Chondrocyte (in vitro differentiated cells): ENCODE measurements at regions not wholly inside any gene's neighbourhood (a gene's known extent, or its start where the extent isn't known, plus 50 kb on each side); places are given as distances from the start of the nearest gene placed in this dataset.

Experiments used
- DNase-seq: peaks from one replicate; pipeline ENCODE4 v3.0.0; 2021; ENCODE audit warnings: mixed read lengths, low spot score
- H3K27ac Mint-ChIP-seq: one replicate; pipeline ENCODE4 v1.8.0; 2021; ENCODE audit warnings: mild to moderate bottlenecking, moderate library complexity, mixed read lengths; ENCODE audit not compliant: unreplicated experiment
- H3K27me3 Mint-ChIP-seq: 2 replicates; pipeline ENCODE4 v1.8.0; 2021; ENCODE audit warnings: low read depth, mixed read lengths
- H3K36me3 Mint-ChIP-seq: 2 replicates; pipeline ENCODE4 v1.8.0; 2021; ENCODE audit warnings: low read depth, mixed read lengths
- H3K4me1 Mint-ChIP-seq: 2 replicates; pipeline ENCODE4 v1.8.0; 2021; ENCODE audit warnings: low read depth, mild to moderate bottlenecking, mixed read lengths
- H3K4me3 Mint-ChIP-seq: one replicate; pipeline ENCODE4 v1.8.0; 2021; ENCODE audit warnings: mild to moderate bottlenecking, moderate library complexity, mixed read lengths; ENCODE audit not compliant: unreplicated experiment
- H3K9me3 Mint-ChIP-seq: 2 replicates; pipeline ENCODE4 v1.8.0; 2021; ENCODE audit warnings: low read depth, mixed read lengths
- TF ChIP-seq, protein P1 (sequence below): fragments of 200-600 bp; sonication (generic); IDR thresholded peaks from 2 replicates; pipeline ENCODE4 v1.5.0; 2021; ENCODE audit warnings: antibody characterized with exemption, mild to moderate bottlenecking, moderate library complexity

DNA sequence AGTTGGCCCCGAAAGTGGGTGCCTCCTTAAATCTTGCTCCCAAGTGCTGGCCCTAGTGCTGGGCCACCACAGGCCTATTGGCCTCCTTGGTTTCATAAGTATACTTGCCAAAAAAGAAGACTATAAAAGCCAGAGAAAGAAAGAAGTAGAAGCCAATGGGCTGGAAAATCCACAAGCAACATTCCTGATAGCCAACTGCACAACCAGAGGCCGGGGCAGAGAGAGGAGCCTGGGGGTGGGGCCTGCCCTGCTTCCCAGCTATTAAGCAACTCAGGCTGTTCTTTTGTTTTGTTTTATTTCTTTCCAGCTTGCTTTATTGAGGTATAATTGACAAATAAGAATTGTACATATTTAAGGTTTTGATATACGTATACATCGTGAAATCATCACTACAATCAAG, 177.2 kb upstream of the NTF3 start:
- H3K4me3 Mint-ChIP-seq = no peak overlapping the region
- DNase-seq = no peak
- H3K27ac Mint-ChIP-seq = no peak overlapping the region
- TF ChIP-seq, protein P1, sequence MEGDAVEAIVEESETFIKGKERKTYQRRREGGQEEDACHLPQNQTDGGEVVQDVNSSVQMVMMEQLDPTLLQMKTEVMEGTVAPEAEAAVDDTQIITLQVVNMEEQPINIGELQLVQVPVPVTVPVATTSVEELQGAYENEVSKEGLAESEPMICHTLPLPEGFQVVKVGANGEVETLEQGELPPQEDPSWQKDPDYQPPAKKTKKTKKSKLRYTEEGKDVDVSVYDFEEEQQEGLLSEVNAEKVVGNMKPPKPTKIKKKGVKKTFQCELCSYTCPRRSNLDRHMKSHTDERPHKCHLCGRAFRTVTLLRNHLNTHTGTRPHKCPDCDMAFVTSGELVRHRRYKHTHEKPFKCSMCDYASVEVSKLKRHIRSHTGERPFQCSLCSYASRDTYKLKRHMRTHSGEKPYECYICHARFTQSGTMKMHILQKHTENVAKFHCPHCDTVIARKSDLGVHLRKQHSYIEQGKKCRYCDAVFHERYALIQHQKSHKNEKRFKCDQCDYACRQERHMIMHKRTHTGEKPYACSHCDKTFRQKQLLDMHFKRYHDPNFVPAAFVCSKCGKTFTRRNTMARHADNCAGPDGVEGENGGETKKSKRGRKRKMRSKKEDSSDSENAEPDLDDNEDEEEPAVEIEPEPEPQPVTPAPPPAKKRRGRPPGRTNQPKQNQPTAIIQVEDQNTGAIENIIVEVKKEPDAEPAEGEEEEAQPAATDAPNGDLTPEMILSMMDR = no peak
- H3K27me3 Mint-ChIP-seq = peaks cover 3% of the 10 kb centered on the region
- peaks cover 4% of the 10 kb centered on the region for H3K9me3 Mint-ChIP-seq
- H3K4me1 Mint-ChIP-seq = no peaks in the 10 kb centered on the region
- H3K36me3 Mint-ChIP-seq = no peaks in the 10 kb centered on the region

DNA sequence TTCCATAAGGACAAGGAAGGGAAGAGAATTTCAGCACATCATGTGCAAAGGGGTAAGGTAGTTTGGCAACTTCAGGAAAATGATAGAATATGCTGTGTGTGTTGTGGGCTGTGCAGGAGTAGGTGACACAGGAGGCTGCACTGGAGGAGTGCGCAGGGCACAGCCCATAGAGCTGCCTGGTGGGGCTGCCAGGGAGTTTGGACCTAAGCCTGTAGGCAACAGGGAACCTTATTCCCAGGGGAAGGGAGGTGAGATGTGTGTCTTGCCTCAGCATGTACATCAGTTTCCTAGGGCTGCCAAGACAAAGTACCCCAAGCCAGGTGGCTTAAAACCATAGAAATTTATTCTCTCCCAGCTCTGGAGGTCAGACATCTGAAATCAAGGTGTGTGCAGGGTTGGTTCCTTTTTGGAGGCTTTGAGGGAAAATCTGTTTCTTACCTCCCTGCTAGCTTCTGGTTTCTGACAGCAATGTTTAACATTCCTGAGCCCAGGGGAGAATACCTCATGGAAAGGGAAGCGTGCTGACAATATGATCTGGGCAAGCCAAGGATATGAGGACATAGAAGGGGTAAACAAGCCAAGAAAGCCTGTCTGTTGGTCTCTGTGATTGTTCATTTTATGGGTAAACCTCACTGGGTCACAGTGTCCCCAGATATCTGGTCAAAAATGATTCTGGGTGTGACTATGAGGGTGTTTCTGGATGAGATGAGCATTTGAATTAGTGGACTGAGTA, 174.0 kb upstream of the NTF3 start:
- Mint-ChIP-seq H3K4me3 (no peak overlapping the region), H3K9me3 (peaks cover 4% of the 10 kb centered on the region), H3K36me3 (no peaks in the 10 kb centered on the region), H3K4me1 (no peaks in the 10 kb centered on the region), H3K27me3 (peaks cover 3% of the 10 kb centered on the region), H3K27ac (no peak overlapping the region)
- TF ChIP-seq, protein P1 = no peak
- no peak for DNase-seq

DNA sequence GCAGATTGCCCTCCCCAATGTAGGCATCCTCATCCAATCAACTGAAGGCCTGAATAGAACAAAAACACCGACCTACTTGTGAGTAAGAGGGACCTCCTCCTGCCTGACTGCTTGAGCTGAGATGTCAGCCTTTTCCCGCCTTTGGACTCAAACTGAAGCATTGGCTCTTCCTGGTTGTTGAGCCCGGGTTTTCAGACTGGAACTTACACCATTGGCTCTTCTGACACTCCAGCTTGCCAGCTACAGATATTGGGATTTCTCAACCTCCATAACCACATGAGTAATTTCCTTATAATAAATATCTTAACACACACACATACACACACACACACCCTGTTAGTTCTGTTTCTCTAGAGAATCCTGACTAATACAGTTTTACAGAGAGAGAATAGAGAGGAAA, 173.4 kb upstream of the NTF3 start:
- no peaks in the 10 kb centered on the region for H3K36me3 Mint-ChIP-seq
- no peak overlapping the region for H3K4me3 Mint-ChIP-seq
- no peaks in the 10 kb centered on the region for H3K4me1 Mint-ChIP-seq
- TF ChIP-seq, protein P1 = no peak
- peaks cover 3% of the 10 kb centered on the region for H3K27me3 Mint-ChIP-seq
- H3K9me3 Mint-ChIP-seq = peaks cover 4% of the 10 kb centered on the region
- no peak overlapping the region for H3K27ac Mint-ChIP-seq
- no peak for DNase-seq

DNA sequence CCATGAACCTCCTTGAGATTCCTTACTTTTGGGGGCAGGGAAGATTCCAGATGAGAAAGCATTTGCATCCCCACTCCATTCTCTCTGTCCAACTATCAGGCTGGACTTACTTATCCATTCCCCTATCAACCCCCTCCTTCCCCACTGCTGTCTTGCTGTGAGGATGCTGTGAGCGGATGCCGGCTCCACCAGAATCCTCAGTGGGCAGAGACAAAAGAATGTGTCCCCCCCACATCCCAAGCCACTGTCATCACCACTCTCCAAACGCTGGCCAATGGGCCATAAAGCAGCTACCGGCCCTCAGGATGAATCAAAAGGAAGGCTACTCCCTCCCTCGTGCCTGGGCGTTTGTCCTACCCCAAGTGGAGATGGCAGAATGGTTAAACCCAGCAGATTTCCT, 173.0 kb upstream of the NTF3 start:
- peaks cover 3% of the 10 kb centered on the region for H3K27me3 Mint-ChIP-seq
- H3K36me3 Mint-ChIP-seq = no peaks in the 10 kb centered on the region
- H3K4me1 Mint-ChIP-seq = no peaks in the 10 kb centered on the region
- peaks cover 4% of the 10 kb centered on the region for H3K9me3 Mint-ChIP-seq
- TF ChIP-seq, protein P1 = no peak
- H3K27ac Mint-ChIP-seq = no peak overlapping the region
- DNase-seq = no peak
- H3K4me3 Mint-ChIP-seq = no peak overlapping the region

DNA sequence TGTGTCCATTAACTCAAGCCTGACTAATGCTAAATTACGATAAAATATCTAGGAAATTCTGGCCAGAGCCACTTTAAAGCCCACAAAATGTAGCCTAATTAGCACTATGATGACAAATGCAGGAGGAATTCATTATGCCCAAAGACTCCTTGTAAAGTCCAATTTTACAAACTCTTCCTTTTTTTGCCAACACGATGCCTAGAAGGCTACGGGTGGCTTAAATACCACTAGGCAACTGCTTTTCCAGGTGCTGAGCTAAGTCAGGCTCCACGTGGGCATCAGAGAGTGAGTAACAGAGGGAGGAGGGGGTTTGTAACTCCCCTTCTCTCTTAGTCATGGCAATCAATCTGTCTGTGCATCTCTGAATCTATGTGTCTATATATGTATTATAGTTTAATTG, 172.4 kb upstream of the NTF3 start:
- peaks cover 4% of the 10 kb centered on the region for H3K9me3 Mint-ChIP-seq
- no peak for DNase-seq
- peaks cover 3% of the 10 kb centered on the region for H3K27me3 Mint-ChIP-seq
- H3K4me1 Mint-ChIP-seq = no peaks in the 10 kb centered on the region
- H3K27ac Mint-ChIP-seq = no peak overlapping the region
- TF ChIP-seq, protein P1 = no peak
- H3K36me3 Mint-ChIP-seq = no peaks in the 10 kb centered on the region
- H3K4me3 Mint-ChIP-seq = no peak overlapping the region
